ENCODE measurements at regions not wholly inside any gene's neighbourhood (a gene's known extent, or its start where the extent isn't known, plus 50 kb on each side); places are given as distances from the start of the nearest gene placed in this dataset.

GRCh38 chr2:223404616-223405015, 197.5 kb downstream of the SCG2 start:
- TF ChIP-seq CTCF (conservative IDR thresholded peaks at IDR 0.05 in 1 of 2, IDR thresholded peaks at IDR 0.05 in 1 of 2; ENCODE audit: extremely low read depth in 1 of 2, insufficient read depth in 1 of 2, low read depth in 1 of 2, low read length in 2 of 2), result no peak
- no peak for TF ChIP-seq EZH2 (IDR thresholded peaks at IDR 0.05; ENCODE audit: borderline replicate concordance, low read length)

All from mammary epithelial cell (primary cell).